ENCODE measurements at regions not wholly inside any gene's neighbourhood (a gene's known extent, or its start where the extent isn't known, plus 50 kb on each side); places are given as distances from the start of the nearest gene placed in this dataset.

- TF ChIP-seq POLR2AphosphoS5 (IDR thresholded peaks at IDR 0.05) (no peak), CTCF (IDR thresholded peaks at IDR 0.05) (no peak), POLR2A (IDR thresholded peaks at IDR 0.05) (no peak)
Observed at GRCh38 chr11:27254744-27255446, 108.1 kb downstream of the CCDC34 start.

Data from suprapubic skin (tissue), 4 donors.